ENCODE measurements at regions not wholly inside any gene's neighbourhood (a gene's known extent, or its start where the extent isn't known, plus 50 kb on each side); places are given as distances from the start of the nearest gene placed in this dataset.

- no peak for DNase-seq (ENCODE audit: low read depth, low spot score)
These were observed 1260.4 kb upstream of the ALCAM start for GRCh38 chr3:104106276-104106675.

- no peak for DNase-seq (ENCODE audit: low read depth, low spot score)
These were observed 1258.2 kb upstream of the ALCAM start for GRCh38 chr3:104108522-104108921.

DNA sequence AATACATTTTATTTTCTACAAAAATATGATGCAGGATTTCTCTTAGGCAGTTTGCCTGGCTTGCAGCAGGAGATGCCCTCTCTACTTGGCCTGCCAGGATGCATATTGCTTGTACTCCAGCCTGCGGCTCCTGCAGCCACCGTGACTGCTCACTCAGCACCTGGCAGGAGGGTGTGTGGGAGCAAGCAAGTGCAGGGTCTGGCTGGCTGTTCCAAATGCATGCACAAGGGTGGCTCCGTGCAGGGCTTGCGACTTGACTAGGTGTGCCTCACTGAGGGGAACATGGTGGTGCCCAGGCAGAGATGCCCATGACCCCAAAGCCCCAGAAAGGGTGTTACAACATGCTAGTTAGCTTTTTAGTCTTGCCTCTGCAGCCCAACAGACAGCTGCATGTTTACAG is 1240.2 kb upstream of the ALCAM start:
- no peak for DNase-seq (ENCODE audit: low read depth, low spot score)

GRCh38 chr3:104126864-104127553 is 1239.7 kb upstream of the ALCAM start:
- DNase-seq (ENCODE audit: low read depth, low spot score), result no peak

GRCh38 chr3:104127830-104128229 is 1238.9 kb upstream of the ALCAM start:
- no peak for DNase-seq (ENCODE audit: low read depth, low spot score)

DNA sequence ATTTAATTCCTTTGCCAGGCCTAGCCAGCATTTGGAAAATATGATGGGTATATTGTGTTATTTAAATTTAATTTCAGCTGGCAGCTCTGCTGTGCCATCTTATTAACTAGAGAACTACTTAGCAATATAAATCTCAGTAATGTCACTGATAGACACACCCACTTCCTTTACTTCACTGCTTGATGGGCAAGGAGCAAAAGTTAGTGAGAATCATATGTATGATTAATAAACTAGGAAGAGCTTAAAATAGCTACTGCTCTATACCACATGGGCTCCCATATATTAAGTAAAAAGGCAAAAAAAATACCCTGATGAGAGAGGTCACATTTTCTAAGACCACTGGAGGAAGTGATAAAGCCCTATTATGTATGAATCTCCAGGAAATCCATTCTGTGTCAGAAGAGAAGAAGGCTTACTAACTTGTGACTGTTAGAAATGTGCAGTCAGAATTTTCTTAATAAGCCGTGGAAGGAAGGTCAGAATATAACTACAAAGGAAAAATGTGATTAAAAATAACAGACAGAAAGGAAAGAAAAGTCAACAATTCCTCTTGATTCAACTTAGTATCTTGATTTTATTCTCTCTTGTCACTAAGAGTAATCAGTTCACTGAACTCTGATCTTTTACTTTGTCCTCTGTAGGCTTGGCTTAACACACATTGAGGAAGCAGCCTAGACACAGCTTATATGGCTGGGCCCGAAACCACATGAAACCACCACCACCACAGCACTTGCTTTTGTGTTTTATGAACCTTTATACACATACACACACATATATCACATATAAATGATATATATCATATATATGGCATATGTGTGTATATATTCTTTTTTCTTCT is 1233.9 kb upstream of the ALCAM start:
- DNase-seq (ENCODE audit: low read depth, low spot score), result no peak

DNA sequence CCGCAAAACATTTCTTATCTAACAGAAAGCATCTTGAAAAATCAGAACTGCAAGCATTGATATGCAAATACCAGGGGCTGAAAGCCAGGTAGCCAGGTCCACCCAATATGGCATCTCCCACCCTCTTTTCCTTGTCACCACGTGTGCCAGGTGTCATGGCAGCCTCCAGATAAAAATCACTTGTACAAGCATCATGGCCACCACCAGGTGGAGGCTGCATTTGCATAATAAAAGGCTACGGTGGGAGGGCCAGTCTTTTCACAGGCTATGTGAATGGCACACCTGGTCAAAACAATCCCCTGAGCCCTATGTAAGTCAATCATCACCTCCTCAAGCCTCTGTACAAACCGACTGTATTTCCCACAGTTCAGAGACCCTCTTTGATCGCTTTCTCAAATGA is 1233.1 kb upstream of the ALCAM start:
- no peak for DNase-seq (ENCODE audit: low read depth, low spot score)

DNA sequence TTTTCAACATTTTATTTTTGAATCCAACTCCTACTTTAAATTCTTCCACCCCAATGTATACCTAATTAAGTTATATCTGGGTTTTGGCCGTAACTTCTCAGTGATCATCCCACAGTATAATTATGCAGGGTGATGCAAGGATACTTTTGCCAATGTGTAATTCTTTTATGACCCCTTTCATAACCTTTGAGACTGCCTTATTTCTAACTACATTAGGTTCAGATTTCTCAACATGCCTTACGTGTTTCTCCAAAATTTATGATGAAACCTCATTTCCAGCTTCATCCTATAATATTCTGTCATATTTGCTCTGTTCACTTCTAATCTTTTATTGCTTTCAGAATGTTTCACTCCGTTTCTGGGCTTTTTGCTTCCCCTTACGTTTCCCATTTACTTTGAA is 1229.6 kb upstream of the ALCAM start:
- no peak for DNase-seq (ENCODE audit: low read depth, low spot score)

- no peak for DNase-seq (ENCODE audit: low read depth, low spot score)
These were observed 1221.5 kb upstream of the ALCAM start for GRCh38 chr3:104145164-104145563.

GRCh38 chr3:104149154-104149553 is 1217.6 kb upstream of the ALCAM start:
- no peak for DNase-seq (ENCODE audit: low read depth, low spot score)

- DNase-seq (ENCODE audit: low read depth, low spot score), result no peak
These were observed 1216.0 kb upstream of the ALCAM start for GRCh38 chr3:104150724-104151123.

DNA sequence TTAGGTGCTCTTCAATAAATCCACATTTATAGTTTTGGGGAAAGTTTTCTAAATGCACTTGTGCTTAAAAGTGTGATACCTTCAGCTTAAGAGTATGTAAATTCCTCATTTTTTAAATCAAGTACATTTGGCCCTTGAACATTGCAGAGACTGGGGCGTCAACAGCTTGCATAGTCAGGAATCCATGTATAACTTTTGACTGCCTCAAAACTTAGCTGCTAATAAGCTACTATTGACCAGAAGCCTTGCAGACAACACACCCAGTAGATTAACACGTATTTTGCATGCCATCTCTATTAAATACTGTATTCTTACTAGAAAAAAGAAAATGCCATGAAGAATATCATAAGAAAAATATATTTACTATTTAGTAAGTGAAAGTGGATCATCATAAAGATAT is 1211.8 kb upstream of the ALCAM start:
- DNase-seq (ENCODE audit: low read depth, low spot score), result no peak

- no peak for DNase-seq (ENCODE audit: low read depth, low spot score)
These were observed 1200.8 kb upstream of the ALCAM start for GRCh38 chr3:104165866-104166265.

DNA sequence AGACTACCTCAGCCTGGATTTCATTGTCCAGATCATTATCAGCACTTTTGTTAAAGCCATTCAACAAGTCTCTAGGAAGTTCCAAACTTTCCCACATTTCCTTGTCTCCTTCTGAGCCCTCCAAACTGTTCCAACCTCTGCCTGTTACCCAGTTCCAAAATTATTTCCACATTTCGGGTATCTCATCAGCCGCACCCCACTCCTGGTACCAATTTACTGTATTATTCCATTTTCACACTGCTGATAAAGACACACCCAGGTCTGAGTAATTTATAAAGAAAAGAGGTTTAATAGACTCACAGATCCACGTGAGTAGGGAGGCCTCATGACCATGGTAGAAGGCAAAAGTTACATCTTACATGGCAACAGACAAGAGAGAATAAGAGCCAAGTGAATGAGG is 1198.3 kb upstream of the ALCAM start:
- no peak for DNase-seq (ENCODE audit: low read depth, low spot score)

- no peak for DNase-seq (ENCODE audit: low read depth, low spot score)
These were observed 1191.0 kb upstream of the ALCAM start for GRCh38 chr3:104175696-104176095.

- no peak for DNase-seq (ENCODE audit: low read depth, low spot score)
These were observed 1190.0 kb upstream of the ALCAM start for GRCh38 chr3:104176706-104177105.

DNA sequence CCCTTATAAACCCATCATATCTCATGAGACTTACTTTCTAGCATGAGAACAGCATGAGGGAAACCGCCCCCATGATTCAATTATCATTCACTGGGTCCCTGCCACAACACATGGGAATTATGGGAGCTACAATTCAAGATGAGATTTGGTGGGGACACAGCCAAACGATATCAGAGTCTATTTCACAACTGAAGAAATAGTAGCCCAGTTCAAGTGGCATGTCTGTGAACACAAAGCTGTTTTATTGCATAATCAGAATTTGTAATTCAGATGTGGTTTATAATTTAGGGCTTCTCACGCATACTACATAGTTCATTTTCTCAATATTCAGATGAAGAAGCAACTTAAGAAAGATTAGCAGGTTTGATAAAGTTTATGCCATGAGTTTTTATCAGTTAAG is 1188.0 kb upstream of the ALCAM start:
- no peak for DNase-seq (ENCODE audit: low read depth, low spot score)

GRCh38 chr3:104180906-104181305 is 1185.8 kb upstream of the ALCAM start:
- no peak for DNase-seq (ENCODE audit: low read depth, low spot score)

GRCh38 chr3:104190681-104191080 is 1176.0 kb upstream of the ALCAM start:
- DNase-seq (ENCODE audit: low read depth, low spot score), result no peak

GRCh38 chr3:104198131-104198530 is 1168.6 kb upstream of the ALCAM start:
- DNase-seq (ENCODE audit: low read depth, low spot score), result no peak

DNA sequence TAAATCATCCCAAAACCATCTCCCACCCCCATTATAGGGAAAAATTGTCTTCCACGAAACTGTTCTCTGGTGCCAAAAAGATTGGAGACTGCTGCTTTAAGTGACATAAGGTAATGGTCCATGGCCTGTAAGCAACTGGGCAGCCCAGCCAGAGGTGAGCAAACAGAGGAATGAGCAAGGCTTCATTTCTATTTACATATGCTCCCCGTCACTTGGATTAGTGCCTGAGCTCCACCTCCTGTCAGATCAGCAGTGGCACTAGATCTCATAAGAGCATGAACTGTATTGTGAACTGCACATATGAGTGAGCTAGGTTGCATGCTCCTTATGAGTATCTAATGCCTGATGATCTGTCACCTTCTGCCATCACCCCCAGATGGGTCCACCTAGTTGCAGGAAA is 1159.8 kb upstream of the ALCAM start:
- DNase-seq (ENCODE audit: low read depth, low spot score), result no peak

GRCh38 chr3:104214277-104214676 is 1152.4 kb upstream of the ALCAM start:
- no peak for DNase-seq (ENCODE audit: low read depth, low spot score)

GRCh38 chr3:104214937-104215336 is 1151.8 kb upstream of the ALCAM start:
- no peak for DNase-seq (ENCODE audit: low read depth, low spot score)

Data from pulmonary artery endothelial cell (primary cell).